ENCODE measurements at regions not wholly inside any gene's neighbourhood (a gene's known extent, or its start where the extent isn't known, plus 50 kb on each side); places are given as distances from the start of the nearest gene placed in this dataset.
"Not testable (repeated sequence)": the region's sequence is repeated elsewhere in the genome, so short reads cannot be mapped to it uniquely, and the experiment has no call there.

GRCh38 chr9:38331141-38331540 is 61.4 kb upstream of the ALDH1B1 start:
- Histone ChIP-seq H3K27me3 (ENCODE audit: insufficient read depth, low read length) (no peaks in the 10 kb centered on the region), H3K36me3 (ENCODE audit: insufficient read depth, low read depth, low read length) (no peaks in the 10 kb centered on the region), H3K9ac (ENCODE audit: low read depth, low read length) (no peak overlapping the region), H3K4me3 (ENCODE audit: low read length) (no peak overlapping the region), H3K4me1 (ENCODE audit: insufficient read depth, low read length) (no peaks in the 10 kb centered on the region), H3K9me3 (ENCODE audit: insufficient read depth, low read depth, low read length) (no peaks in the 10 kb centered on the region), H3K27ac (ENCODE audit: low read length) (no peak overlapping the region)

- H3K4me1 ChIP-seq (ENCODE audit: insufficient read depth, low read length) = no peaks in the 10 kb centered on the region
- H3K27ac ChIP-seq (ENCODE audit: low read length) = no peak overlapping the region
Observed at GRCh38 chr9:38329968-38330367, 62.5 kb upstream of the ALDH1B1 start.

GRCh38 chr9:38328765-38329164 is 63.7 kb upstream of the ALDH1B1 start:
- H3K36me3 ChIP-seq (ENCODE audit: insufficient read depth, low read depth, low read length) = no peaks in the 10 kb centered on the region
- H3K4me1 ChIP-seq (ENCODE audit: insufficient read depth, low read length) = no peaks in the 10 kb centered on the region
- no peaks in the 10 kb centered on the region for H3K27me3 ChIP-seq (ENCODE audit: insufficient read depth, low read length)
- H3K9me3 ChIP-seq (ENCODE audit: insufficient read depth, low read depth, low read length) = no peaks in the 10 kb centered on the region
- no peak overlapping the region for H3K9ac ChIP-seq (ENCODE audit: low read depth, low read length)
- H3K27ac ChIP-seq (ENCODE audit: low read length) = no peak overlapping the region
- H3K4me3 ChIP-seq (ENCODE audit: low read length) = no peak overlapping the region

More at GRCh38 chr9:38329968-38330367, 62.5 kb upstream of the ALDH1B1 start:
- no peaks in the 10 kb centered on the region for H3K27me3 ChIP-seq (ENCODE audit: insufficient read depth, low read length)
- no peak overlapping the region for H3K4me3 ChIP-seq (ENCODE audit: low read length)
- no peak overlapping the region for H3K9ac ChIP-seq (ENCODE audit: low read depth, low read length)
- H3K9me3 ChIP-seq (ENCODE audit: insufficient read depth, low read depth, low read length) = no peaks in the 10 kb centered on the region
- H3K36me3 ChIP-seq (ENCODE audit: insufficient read depth, low read depth, low read length) = no peaks in the 10 kb centered on the region

GRCh38 chr9:38326122-38326521 is 66.4 kb upstream of the ALDH1B1 start:
- Histone ChIP-seq H3K27me3 (ENCODE audit: insufficient read depth, low read length) (no peaks in the 10 kb centered on the region), H3K27ac (ENCODE audit: low read length) (no peak overlapping the region), H3K4me3 (ENCODE audit: low read length) (no peak overlapping the region), H3K9ac (ENCODE audit: low read depth, low read length) (no peak overlapping the region), H3K4me1 (ENCODE audit: insufficient read depth, low read length) (no peaks in the 10 kb centered on the region), H3K36me3 (ENCODE audit: insufficient read depth, low read depth, low read length) (no peaks in the 10 kb centered on the region), H3K9me3 (ENCODE audit: insufficient read depth, low read depth, low read length) (no peaks in the 10 kb centered on the region)

- H3K4me3 ChIP-seq (ENCODE audit: low read length); H3K4me1 ChIP-seq (ENCODE audit: insufficient read depth, low read length); H3K36me3 ChIP-seq (ENCODE audit: insufficient read depth, low read depth, low read length); H3K27ac ChIP-seq (ENCODE audit: low read length); H3K9me3 ChIP-seq (ENCODE audit: insufficient read depth, low read depth, low read length); H3K27me3 ChIP-seq (ENCODE audit: insufficient read depth, low read length); H3K9ac ChIP-seq (ENCODE audit: low read depth, low read length): not testable (repeated sequence)
Observed at GRCh38 chr9:38324213-38324612, 68.3 kb upstream of the ALDH1B1 start.

GRCh38 chr9:38322937-38323336 is 69.6 kb upstream of the ALDH1B1 start:
- H3K9ac ChIP-seq (ENCODE audit: low read depth, low read length) = no peak overlapping the region
- H3K27me3 ChIP-seq (ENCODE audit: insufficient read depth, low read length) = no peaks in the 10 kb centered on the region
- H3K36me3 ChIP-seq (ENCODE audit: insufficient read depth, low read depth, low read length) = no peaks in the 10 kb centered on the region
- no peak overlapping the region for H3K27ac ChIP-seq (ENCODE audit: low read length)
- H3K9me3 ChIP-seq (ENCODE audit: insufficient read depth, low read depth, low read length) = no peaks in the 10 kb centered on the region
- no peak overlapping the region for H3K4me3 ChIP-seq (ENCODE audit: low read length)
- H3K4me1 ChIP-seq (ENCODE audit: insufficient read depth, low read length) = no peaks in the 10 kb centered on the region

- Histone ChIP-seq H3K27me3 (ENCODE audit: insufficient read depth, low read length) (no peaks in the 10 kb centered on the region), H3K9ac (ENCODE audit: low read depth, low read length) (no peak overlapping the region), H3K4me1 (ENCODE audit: insufficient read depth, low read length) (no peaks in the 10 kb centered on the region), H3K27ac (ENCODE audit: low read length) (no peak overlapping the region), H3K9me3 (ENCODE audit: insufficient read depth, low read depth, low read length) (no peaks in the 10 kb centered on the region), H3K36me3 (ENCODE audit: insufficient read depth, low read depth, low read length) (no peaks in the 10 kb centered on the region), H3K4me3 (ENCODE audit: low read length) (no peak overlapping the region)
Observed at GRCh38 chr9:38319496-38320173, 72.9 kb upstream of the ALDH1B1 start.

GRCh38 chr9:38318759-38319495 is 73.6 kb upstream of the ALDH1B1 start:
- no peaks in the 10 kb centered on the region for H3K9me3 ChIP-seq (ENCODE audit: insufficient read depth, low read depth, low read length)
- no peaks in the 10 kb centered on the region for H3K36me3 ChIP-seq (ENCODE audit: insufficient read depth, low read depth, low read length)
- H3K9ac ChIP-seq (ENCODE audit: low read depth, low read length) = no peak overlapping the region
- H3K27ac ChIP-seq (ENCODE audit: low read length) = no peak overlapping the region
- H3K27me3 ChIP-seq (ENCODE audit: insufficient read depth, low read length) = no peaks in the 10 kb centered on the region
- no peaks in the 10 kb centered on the region for H3K4me1 ChIP-seq (ENCODE audit: insufficient read depth, low read length)
- no peak overlapping the region for H3K4me3 ChIP-seq (ENCODE audit: low read length)

- H3K27ac ChIP-seq (ENCODE audit: low read length) = no peak overlapping the region
- no peaks in the 10 kb centered on the region for H3K36me3 ChIP-seq (ENCODE audit: insufficient read depth, low read depth, low read length)
- H3K9ac ChIP-seq (ENCODE audit: low read depth, low read length) = no peak overlapping the region
- H3K4me1 ChIP-seq (ENCODE audit: insufficient read depth, low read length) = no peaks in the 10 kb centered on the region
- no peaks in the 10 kb centered on the region for H3K27me3 ChIP-seq (ENCODE audit: insufficient read depth, low read length)
- no peaks in the 10 kb centered on the region for H3K9me3 ChIP-seq (ENCODE audit: insufficient read depth, low read depth, low read length)
- H3K4me3 ChIP-seq (ENCODE audit: low read length) = no peak overlapping the region
Observed at GRCh38 chr9:38316166-38316780, 76.2 kb upstream of the ALDH1B1 start.

GRCh38 chr9:38315085-38315595 is 77.4 kb upstream of the ALDH1B1 start:
- Histone ChIP-seq H3K9me3 (ENCODE audit: insufficient read depth, low read depth, low read length) (no peaks in the 10 kb centered on the region), H3K36me3 (ENCODE audit: insufficient read depth, low read depth, low read length) (no peaks in the 10 kb centered on the region), H3K9ac (ENCODE audit: low read depth, low read length) (no peak overlapping the region), H3K27ac (ENCODE audit: low read length) (no peak overlapping the region), H3K4me3 (ENCODE audit: low read length) (no peak overlapping the region), H3K4me1 (ENCODE audit: insufficient read depth, low read length) (peaks cover 5% of the 10 kb centered on the region; the same call in 1 of the 2 replicates), H3K27me3 (ENCODE audit: insufficient read depth, low read length) (no peaks in the 10 kb centered on the region)

GRCh38 chr9:38313421-38313820 is 79.1 kb upstream of the ALDH1B1 start:
- no peak overlapping the region for H3K4me3 ChIP-seq (ENCODE audit: low read length)
- H3K27ac ChIP-seq (ENCODE audit: low read length) = no peak overlapping the region
- peaks cover 17% of the 10 kb centered on the region for H3K4me1 ChIP-seq (ENCODE audit: insufficient read depth, low read length)
- H3K9ac ChIP-seq (ENCODE audit: low read depth, low read length) = no peak overlapping the region
- no peaks in the 10 kb centered on the region for H3K27me3 ChIP-seq (ENCODE audit: insufficient read depth, low read length)
- no peaks in the 10 kb centered on the region for H3K9me3 ChIP-seq (ENCODE audit: insufficient read depth, low read depth, low read length)
- H3K36me3 ChIP-seq (ENCODE audit: insufficient read depth, low read depth, low read length) = no peaks in the 10 kb centered on the region

GRCh38 chr9:38312406-38312805 is 80.1 kb upstream of the ALDH1B1 start:
- Histone ChIP-seq H3K27ac (ENCODE audit: low read length) (no peak overlapping the region), H3K4me1 (ENCODE audit: insufficient read depth, low read length) (peaks cover 17% of the 10 kb centered on the region), H3K4me3 (ENCODE audit: low read length) (no peak overlapping the region), H3K9me3 (ENCODE audit: insufficient read depth, low read depth, low read length) (no peaks in the 10 kb centered on the region), H3K36me3 (ENCODE audit: insufficient read depth, low read depth, low read length) (no peaks in the 10 kb centered on the region), H3K9ac (ENCODE audit: low read depth, low read length) (no peak overlapping the region), H3K27me3 (ENCODE audit: insufficient read depth, low read length) (no peaks in the 10 kb centered on the region)
